Endodermal cell (in vitro differentiated cells): ENCODE measurements at regions not wholly inside any gene's neighbourhood (a gene's known extent, or its start where the extent isn't known, plus 50 kb on each side); places are given as distances from the start of the nearest gene placed in this dataset.

Experiments
- DNase-seq: peaks from one replicate; pipeline ENCODE4 v3.0.0-alpha.2; 2017
- H3K27ac ChIP-seq: 2 replicates; pipeline ENCODE4 v1.5.1; 2013; ENCODE audit warnings: mild to moderate bottlenecking, low read depth, low read length, moderate library complexity
- H3K27me3 ChIP-seq: 2 replicates; pipeline ENCODE4 v1.6.1; 2013; ENCODE audit warnings: mild to moderate bottlenecking, low read length, moderate library complexity; ENCODE audit not compliant: insufficient read depth, control insufficient read depth, poor library complexity, severe bottlenecking
- H3K36me3 ChIP-seq: 2 replicates; pipeline ENCODE4 v1.7.0; 2013; ENCODE audit warnings: mild to moderate bottlenecking, low read length, moderate library complexity; ENCODE audit not compliant: control insufficient read depth, insufficient read depth
- H3K4me1 ChIP-seq: one replicate; pipeline ENCODE4 v1.7.0; 2013; ENCODE audit warnings: low read length; ENCODE audit not compliant: control insufficient read depth, insufficient read depth
- H3K4me3 ChIP-seq: 2 replicates; pipeline ENCODE4 v1.5.1; 2013; ENCODE audit warnings: mild to moderate bottlenecking, low read length, moderate library complexity
- H3K9ac ChIP-seq: 2 replicates; pipeline ENCODE4 v1.6.1; 2013; ENCODE audit warnings: mild to moderate bottlenecking, low read length, moderate library complexity; ENCODE audit not compliant: poor library complexity, severe bottlenecking; ENCODE audit errors: extremely low read depth
- H3K9me3 ChIP-seq: 2 replicates; pipeline ENCODE4 v1.6.1; 2013; ENCODE audit warnings: mild to moderate bottlenecking, low read length, moderate library complexity; ENCODE audit not compliant: control insufficient read depth
- H3K27ac Mint-ChIP-seq: 2 replicates; pipeline ENCODE4 v1.8.0; 2020; ENCODE audit warnings: mixed read lengths
- H3K27me3 Mint-ChIP-seq: 2 replicates; pipeline ENCODE4 v1.8.0; 2021; ENCODE audit warnings: mild to moderate bottlenecking, mixed read lengths; ENCODE audit not compliant: insufficient read depth
- H3K36me3 Mint-ChIP-seq: 2 replicates; pipeline ENCODE4 v1.8.0; 2020; ENCODE audit warnings: low read depth, mixed read lengths
- H3K4me1 Mint-ChIP-seq: 2 replicates; pipeline ENCODE4 v1.8.0; 2020; ENCODE audit warnings: mixed read lengths
- H3K4me3 Mint-ChIP-seq: 2 replicates; pipeline ENCODE4 v1.8.0; 2020; ENCODE audit warnings: mild to moderate bottlenecking, moderate library complexity, mixed read lengths
- H3K9me3 Mint-ChIP-seq: 2 replicates; pipeline ENCODE4 v1.8.0; 2020; ENCODE audit warnings: mild to moderate bottlenecking, mixed read lengths
- CTCF ChIP-seq: fragments of 200-600 bp; sonication (generic); conservative IDR thresholded peaks from 2 replicates; pipeline ENCODE4 v1.5.0; 2021; ENCODE audit warnings: antibody characterized with exemption, mild to moderate bottlenecking
- WGBS, 2 experiments: methylation state at CpG; one replicate each; pipeline versions ENCODE4 v1.1.5 to v1.1.7; 2013; ENCODE audit warnings: missing lambda C conversion rate in 2 of 2, mixed read lengths in 1 of 2; ENCODE audit not compliant: insufficient coverage in 1 of 2, insufficient read length in 1 of 2; 5-methylcytosine and 5-hydroxymethylcytosine counted together

- H3K27me3 ChIP-seq, result no peaks in the 10 kb centered on the region
- Mint-ChIP-seq H3K4me3 (no peak overlapping the region), H3K4me1 (peaks cover 16% of the 10 kb centered on the region), H3K9me3 (peaks cover 9% of the 10 kb centered on the region), H3K27me3 (peaks cover 2% of the 10 kb centered on the region), H3K27ac (no peak overlapping the region), H3K36me3 (no peaks in the 10 kb centered on the region)
- H3K27ac ChIP-seq, result no peak overlapping the region
- no peak overlapping the region for H3K4me3 ChIP-seq
- H3K36me3 ChIP-seq, result no peaks in the 10 kb centered on the region
- no peak for TF ChIP-seq CTCF
- peaks cover 8% of the 10 kb centered on the region for H3K4me1 ChIP-seq
- no peak overlapping the region for H3K9ac ChIP-seq
- WGBS, 2 experiments, result 92 to 93% methylated on average over 5 to 6 of the region's 6 CpGs
- no peak for DNase-seq
- no peaks in the 10 kb centered on the region for H3K9me3 ChIP-seq
Observed at GRCh38 chr2:128782411-128783192, 463.9 kb upstream of the HS6ST1 start.

GRCh38 chr2:128783193-128783671, 464.6 kb upstream of the HS6ST1 start:
- no peaks in the 10 kb centered on the region for H3K9me3 ChIP-seq
- no peaks in the 10 kb centered on the region for H3K27me3 ChIP-seq
- WGBS, 2 experiments, result 93 to 96% methylated on average over 5 to 9 of the region's 9 CpGs
- peaks cover 8% of the 10 kb centered on the region for H3K4me1 ChIP-seq
- H3K27ac Mint-ChIP-seq, result no peak overlapping the region
- no peak overlapping the region for H3K4me3 ChIP-seq
- H3K36me3 Mint-ChIP-seq, result no peaks in the 10 kb centered on the region
- DNase-seq, result no peak
- no peak overlapping the region for H3K27ac ChIP-seq
- peaks cover 9% of the 10 kb centered on the region for H3K9me3 Mint-ChIP-seq
- no peak overlapping the region for H3K4me3 Mint-ChIP-seq
- H3K4me1 Mint-ChIP-seq, result peaks cover 18% of the 10 kb centered on the region
- H3K36me3 ChIP-seq, result no peaks in the 10 kb centered on the region
- H3K27me3 Mint-ChIP-seq, result peaks cover 2% of the 10 kb centered on the region
- H3K9ac ChIP-seq, result no peak overlapping the region
- no peak for TF ChIP-seq CTCF

GRCh38 chr2:128783896-128784295, 465.2 kb upstream of the HS6ST1 start:
- WGBS, 2 experiments, result 83 to 97% methylated on average over 3 to 10 of the region's 10 CpGs
- DNase-seq, result no peak
- H3K36me3 ChIP-seq, result no peaks in the 10 kb centered on the region
- peaks cover 2% of the 10 kb centered on the region for H3K27me3 Mint-ChIP-seq
- H3K36me3 Mint-ChIP-seq, result no peaks in the 10 kb centered on the region
- H3K9me3 Mint-ChIP-seq, result peaks cover 6% of the 10 kb centered on the region
- H3K4me1 ChIP-seq, result peaks cover 8% of the 10 kb centered on the region
- H3K9ac ChIP-seq, result no peak overlapping the region
- no peak overlapping the region for H3K4me3 Mint-ChIP-seq
- peaks cover 17% of the 10 kb centered on the region for H3K4me1 Mint-ChIP-seq
- no peaks in the 10 kb centered on the region for H3K9me3 ChIP-seq
- TF ChIP-seq CTCF, result no peak
- H3K27ac ChIP-seq, result no peak overlapping the region
- H3K4me3 ChIP-seq, result no peak overlapping the region
- H3K27ac Mint-ChIP-seq, result no peak overlapping the region
- no peaks in the 10 kb centered on the region for H3K27me3 ChIP-seq
